Ishikawa (cell line): ENCODE measurements at regions not wholly inside any gene's neighbourhood (a gene's known extent, or its start where the extent isn't known, plus 50 kb on each side); places are given as distances from the start of the nearest gene placed in this dataset.

Experiments used
- EGR1 ChIP-seq: IDR thresholded peaks from 2 replicates; pipeline ENCODE4 v1.6.1; 2012
- EP300 ChIP-seq: IDR thresholded peaks from 2 replicates; pipeline ENCODE4 v1.6.1; 2012; ENCODE audit warnings: borderline replicate concordance
- TF ChIP-seq, protein P1 (sequence below): IDR thresholded peaks from 2 replicates; pipeline ENCODE4 v1.6.1; 2012

DNA sequence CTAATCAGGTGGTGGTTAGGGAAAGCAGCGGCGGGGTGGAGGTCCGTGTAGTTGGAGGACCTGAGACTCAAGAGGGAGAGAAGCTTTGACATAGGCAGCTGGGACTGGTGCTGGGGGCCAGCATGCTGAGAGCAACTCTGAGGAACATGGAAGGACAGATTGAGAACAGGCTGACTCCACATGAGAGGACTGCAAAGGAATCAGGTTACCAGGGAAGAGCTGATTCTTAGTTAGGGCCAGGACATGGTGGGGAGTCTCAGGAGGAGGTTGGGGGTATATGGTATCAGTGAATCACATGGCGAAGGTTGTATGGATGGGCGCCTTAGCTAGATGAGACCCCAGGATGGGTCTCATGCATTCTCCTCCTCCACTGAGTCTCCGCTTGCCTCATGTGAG lies 264.0 kb upstream of the BOD1L1 start:
- no peak for TF ChIP-seq EP300
- TF ChIP-seq, protein P1, sequence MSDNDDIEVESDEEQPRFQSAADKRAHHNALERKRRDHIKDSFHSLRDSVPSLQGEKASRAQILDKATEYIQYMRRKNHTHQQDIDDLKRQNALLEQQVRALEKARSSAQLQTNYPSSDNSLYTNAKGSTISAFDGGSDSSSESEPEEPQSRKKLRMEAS = no peak
- TF ChIP-seq EGR1 = no peak
